GM23248 (cell line): ENCODE measurements at regions not wholly inside any gene's neighbourhood (a gene's known extent, or its start where the extent isn't known, plus 50 kb on each side); places are given as distances from the start of the nearest gene placed in this dataset.

ENCODE experiments used
- EZH2 ChIP-seq: fragments of 200-600 bp; sonication (generic); IDR thresholded peaks from 2 replicates; pipeline ENCODE4 v1.6.1; 2018; ENCODE audit warnings: antibody characterized with exemption, mild to moderate bottlenecking; ENCODE audit not compliant: insufficient read depth, poor library complexity, severe bottlenecking
- EZH2phosphoT487 ChIP-seq: fragments of 200-600 bp; sonication (generic); IDR thresholded peaks from 2 replicates; pipeline ENCODE4 v1.6.1; 2018; ENCODE audit warnings: antibody characterized with exemption, moderate library complexity, mild to moderate bottlenecking, low read depth; ENCODE audit not compliant: insufficient read depth

DNA sequence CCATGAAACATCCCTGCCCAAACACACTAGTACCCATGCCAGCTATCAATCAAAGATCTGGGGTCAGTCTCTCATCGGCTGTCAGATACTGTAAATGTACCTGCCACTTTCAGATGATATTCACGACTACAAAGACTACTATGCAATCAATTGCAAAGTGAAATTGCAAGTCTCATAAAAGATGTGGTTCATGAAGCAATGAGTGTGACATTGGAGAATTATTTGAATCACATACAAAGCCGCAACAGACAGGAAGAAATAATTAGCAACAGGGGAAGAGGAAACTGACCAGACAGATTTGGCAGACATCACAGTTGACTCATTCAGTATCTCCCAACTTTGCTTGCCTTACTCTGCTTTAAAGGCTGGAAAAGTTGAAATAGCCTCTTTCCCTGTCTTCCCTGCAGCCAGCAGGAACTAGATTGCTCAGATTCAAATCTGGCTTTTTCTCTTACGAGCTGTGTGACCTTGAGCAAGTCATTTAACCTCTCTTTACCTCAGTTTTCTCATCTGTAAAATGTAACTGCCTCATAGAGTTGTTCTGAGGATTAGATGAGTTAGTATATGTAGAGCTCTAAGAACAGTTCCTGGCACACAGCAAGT is 95.7 kb upstream of the C3orf80 start:
- TF ChIP-seq EZH2, result no peak
- TF ChIP-seq EZH2phosphoT487, result peak; percentile 91
